MM.1S (cell line): ENCODE measurements at regions not wholly inside any gene's neighbourhood (a gene's known extent, or its start where the extent isn't known, plus 50 kb on each side); places are given as distances from the start of the nearest gene placed in this dataset.

Experiments
- EZH2 ChIP-seq: fragments of 300-600 bp; sonication (generic); optimal IDR thresholded peaks from 2 replicates; pipeline ENCODE3; 2017; ENCODE audit warnings: low read depth, mild to moderate bottlenecking, antibody characterized with exemption, low read length, mixed read lengths
- TF ChIP-seq, protein P1 (sequence below): fragments of 300-600 bp; sonication (generic); IDR thresholded peaks from 2 replicates; pipeline ENCODE4 v1.5.1; 2016; ENCODE audit warnings: antibody characterized with exemption, low read length, mixed read lengths

DNA sequence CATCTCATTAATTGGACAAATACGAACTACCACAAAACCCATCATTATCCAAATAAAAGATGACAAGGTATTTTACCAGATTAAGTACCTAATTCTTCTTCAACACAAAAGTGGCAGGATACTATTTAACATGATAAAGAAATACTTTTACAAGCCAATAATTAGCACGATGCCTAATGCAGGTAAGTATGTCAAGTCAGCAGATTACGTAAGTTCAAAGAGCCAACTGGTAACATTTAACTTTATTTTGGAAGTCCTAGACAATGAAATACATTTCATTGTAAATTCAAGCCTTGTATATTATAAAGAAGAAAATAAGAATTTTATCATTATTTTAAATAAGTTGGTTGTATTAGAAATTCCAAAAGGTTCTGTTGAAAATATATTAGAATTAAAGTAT, 535.3 kb upstream of the SOX9 start:
- TF ChIP-seq, protein P1, sequence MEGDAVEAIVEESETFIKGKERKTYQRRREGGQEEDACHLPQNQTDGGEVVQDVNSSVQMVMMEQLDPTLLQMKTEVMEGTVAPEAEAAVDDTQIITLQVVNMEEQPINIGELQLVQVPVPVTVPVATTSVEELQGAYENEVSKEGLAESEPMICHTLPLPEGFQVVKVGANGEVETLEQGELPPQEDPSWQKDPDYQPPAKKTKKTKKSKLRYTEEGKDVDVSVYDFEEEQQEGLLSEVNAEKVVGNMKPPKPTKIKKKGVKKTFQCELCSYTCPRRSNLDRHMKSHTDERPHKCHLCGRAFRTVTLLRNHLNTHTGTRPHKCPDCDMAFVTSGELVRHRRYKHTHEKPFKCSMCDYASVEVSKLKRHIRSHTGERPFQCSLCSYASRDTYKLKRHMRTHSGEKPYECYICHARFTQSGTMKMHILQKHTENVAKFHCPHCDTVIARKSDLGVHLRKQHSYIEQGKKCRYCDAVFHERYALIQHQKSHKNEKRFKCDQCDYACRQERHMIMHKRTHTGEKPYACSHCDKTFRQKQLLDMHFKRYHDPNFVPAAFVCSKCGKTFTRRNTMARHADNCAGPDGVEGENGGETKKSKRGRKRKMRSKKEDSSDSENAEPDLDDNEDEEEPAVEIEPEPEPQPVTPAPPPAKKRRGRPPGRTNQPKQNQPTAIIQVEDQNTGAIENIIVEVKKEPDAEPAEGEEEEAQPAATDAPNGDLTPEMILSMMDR = no peak
- no peak for TF ChIP-seq EZH2
